CD4-positive, alpha-beta T cell treated with Interleukin-17A for 4 hours (primary cell): ENCODE measurements at regions not wholly inside any gene's neighbourhood (a gene's known extent, or its start where the extent isn't known, plus 50 kb on each side); places are given as distances from the start of the nearest gene placed in this dataset.
"Not testable (repeated sequence)": the region's sequence is repeated elsewhere in the genome, so short reads cannot be mapped to it uniquely, and the experiment has no call there.

ENCODE experiments used
- DNase-seq: peaks from one replicate; pipeline ENCODE4 v3.0.0-alpha.2; 2020; ENCODE audit warnings: mixed read lengths

DNA sequence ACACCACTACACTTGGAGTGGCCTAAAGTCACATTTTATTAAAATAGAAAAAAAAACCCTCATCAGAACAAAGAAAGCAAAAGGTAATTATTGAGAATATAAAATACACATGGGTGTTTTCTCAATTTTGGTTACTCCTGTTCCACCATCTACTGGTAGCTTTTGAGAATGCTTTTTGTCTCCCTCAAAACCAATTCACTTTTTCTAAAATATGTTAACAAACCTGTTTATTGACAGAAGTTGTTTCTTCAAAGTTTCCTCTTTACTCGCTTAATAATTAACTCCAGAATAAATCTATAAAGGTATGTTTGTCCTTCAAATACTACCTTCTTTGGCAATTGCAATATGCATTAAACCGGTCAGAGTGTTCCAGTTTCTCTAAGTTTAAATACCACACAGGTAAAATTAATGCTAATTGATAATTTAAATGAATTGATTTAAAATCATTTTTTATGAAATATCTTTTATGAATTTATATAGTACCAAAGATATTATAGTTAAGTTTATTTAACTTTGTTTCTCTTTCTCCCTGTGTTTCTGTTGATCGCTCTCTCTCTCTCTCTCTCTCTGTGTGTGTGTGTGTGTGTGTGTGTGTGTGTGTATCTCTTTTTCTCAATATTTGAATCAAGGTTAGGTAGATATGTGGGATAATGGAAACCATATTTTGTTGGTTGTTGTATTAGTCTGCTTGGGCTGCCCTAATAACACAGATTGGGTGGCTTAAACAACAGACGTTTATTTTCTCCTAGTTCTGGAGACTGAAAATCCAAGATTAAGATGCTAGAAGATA is 487.4 kb downstream of the PRDM9 start:
- no peak for DNase-seq

DNA sequence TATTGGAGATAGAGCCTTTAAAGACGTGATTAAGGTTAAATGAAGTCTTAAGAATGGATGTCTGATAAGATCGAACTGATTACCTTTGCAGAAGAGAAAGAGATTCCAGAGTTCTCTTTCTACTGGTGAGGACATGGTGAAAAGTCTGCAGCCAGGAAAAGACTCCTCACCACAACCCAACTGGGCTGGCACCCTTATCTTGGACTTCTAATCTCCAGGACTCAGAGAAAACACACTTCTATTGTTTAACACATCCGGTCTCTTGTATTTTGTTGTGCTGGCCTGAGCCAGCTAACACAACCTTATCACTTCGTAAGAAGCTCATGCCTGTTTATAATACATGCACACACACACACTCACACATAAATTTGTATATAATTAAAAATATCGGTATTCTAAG is 489.1 kb downstream of the PRDM9 start:
- no peak for DNase-seq

DNA sequence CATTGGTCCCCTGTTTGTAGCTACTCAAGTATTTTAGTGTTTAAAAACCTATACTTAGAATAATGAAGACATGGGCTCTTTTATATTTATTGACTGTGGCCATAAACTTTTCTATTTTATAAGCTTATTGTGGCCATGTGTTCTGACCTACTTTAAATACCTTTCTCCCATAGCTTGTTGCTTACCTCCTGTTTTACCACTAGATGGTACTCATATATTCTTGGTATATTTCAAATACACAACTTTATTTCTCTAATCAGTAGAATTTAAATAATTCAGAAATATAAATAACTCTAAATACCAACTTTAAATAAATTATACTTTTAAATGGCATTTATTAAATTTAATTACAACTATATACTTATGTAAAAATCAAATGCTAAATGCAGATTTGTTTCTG is 498.0 kb downstream of the PRDM9 start:
- DNase-seq, result no peak

DNA sequence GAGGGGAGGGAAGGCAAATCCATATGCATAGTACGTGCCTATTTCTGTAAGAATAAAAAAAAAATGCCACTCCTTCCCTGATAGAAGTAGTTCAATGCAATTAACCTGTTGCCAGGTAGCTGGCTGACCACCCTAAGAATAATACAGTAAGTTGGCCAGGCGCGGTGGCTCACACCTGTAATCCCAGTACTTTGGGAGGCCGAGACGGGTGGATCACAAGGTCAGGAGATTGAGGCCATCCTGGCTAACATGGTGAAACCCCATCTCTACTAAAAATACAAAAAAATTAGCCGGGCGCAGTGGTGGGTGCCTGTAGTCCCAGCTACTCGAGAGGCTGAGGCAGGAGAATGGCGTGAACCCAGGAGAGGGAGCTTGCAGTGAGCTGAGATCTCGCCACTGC is 510.3 kb downstream of the PRDM9 start:
- not testable (repeated sequence) for DNase-seq

DNA sequence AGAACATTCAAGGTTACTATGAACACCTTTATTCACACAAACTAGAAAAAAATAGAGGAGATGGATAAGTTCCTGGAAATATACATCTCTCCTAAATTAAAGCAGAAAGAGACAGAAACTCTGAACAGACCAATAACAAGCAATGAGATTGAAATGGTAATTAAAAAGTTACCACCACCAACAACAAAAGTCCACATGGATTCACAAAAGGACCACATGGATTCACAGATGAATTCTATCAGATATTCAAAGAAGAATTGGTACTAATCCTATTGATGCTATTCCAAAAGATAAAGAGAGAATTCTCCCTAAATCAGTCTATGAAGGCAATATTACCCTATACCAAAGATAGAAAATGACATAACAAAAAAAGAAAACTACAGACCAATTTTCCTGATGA is 518.9 kb downstream of the PRDM9 start:
- DNase-seq, result no peak

DNA sequence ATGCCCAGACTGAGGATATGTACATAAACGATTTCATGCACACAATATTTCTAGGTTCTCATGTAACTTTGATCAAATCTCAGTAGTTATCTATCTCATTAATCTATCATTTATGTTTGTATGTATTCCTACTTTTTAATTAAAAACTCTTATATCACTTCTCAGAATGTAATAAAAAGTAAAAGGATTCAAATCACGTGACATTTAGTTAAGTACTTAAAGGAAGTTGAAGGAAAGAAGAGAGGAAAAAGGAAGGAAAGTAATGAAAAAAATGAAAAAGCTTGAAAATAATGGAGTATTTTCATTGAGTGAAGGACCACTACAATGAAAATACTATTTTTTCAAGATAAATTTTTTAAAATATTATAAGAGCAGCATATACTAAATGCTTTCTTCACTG is 535.3 kb downstream of the PRDM9 start:
- no peak for DNase-seq

DNA sequence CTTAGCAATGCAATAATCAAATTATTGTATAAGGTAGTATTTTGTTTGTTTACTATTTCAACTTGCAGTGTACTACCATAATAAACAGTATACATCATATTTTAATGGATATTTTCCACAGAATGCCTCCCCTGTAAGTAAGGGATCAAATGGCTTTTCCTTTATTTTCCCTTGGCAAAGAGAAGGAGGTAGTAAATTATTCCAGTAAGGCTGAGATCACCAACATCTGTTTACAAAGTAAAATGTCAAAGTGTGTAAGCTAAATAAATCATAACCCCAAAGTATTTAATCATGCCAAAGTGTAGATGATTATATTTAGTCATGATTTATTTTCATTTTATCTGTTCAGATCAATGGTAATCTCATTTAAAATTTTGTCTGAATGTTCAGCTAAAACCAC is 537.6 kb downstream of the PRDM9 start:
- DNase-seq, result no peak

DNA sequence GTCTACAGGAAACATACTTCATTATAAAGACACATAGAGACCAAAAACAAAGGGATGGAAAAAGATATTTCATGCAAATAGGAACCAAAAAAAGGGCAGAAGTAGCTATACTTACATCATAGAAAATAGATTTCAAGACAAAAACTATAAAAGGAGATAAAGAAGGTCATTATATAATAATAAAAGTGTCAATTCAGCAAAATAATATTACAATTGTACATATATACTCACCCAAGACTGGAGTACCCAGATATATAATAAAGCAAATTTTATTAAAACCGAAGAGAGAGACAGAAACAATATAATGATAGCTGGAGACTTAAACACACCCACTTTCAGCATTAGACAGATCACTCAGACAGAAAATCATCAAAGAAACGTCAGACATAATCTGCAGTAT is 546.3 kb downstream of the PRDM9 start:
- DNase-seq, result no peak

DNA sequence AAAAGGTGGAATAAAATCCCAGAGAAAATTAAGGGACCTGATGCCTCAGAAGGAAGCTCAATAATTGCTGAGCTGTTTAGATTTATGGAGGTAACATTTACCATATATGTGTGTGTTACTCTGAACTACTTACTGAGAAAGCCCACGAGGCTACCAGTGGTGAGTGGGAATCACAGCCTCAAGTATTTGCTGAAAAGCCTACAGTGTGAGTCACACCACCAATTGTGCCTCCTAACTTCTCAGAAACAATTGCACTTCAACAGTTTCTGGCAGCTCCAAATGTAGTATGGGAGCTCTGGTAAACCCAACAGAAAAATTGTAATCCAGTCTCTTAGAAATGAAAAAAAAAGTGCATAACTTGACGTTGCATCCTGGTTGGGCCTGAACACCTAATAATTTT is 551.6 kb downstream of the PRDM9 start:
- no peak for DNase-seq

DNA sequence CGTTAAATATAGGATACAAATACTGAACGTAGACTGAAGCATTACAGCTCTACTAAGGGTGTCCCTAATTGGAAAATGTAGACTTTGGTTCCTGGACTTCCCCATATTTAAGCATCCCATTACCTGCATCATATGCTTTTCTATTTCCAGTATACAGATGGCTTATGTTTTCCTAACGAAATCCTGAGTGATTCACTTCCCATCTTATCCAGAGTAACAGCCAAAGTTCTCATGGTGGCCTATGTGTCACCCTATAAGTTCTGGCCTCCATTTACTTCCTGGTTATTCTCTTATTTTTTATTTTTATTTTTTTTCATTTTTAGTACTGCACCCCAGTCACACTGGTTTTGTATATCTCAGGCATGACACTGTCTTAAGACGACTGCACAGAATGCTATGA is 552.3 kb downstream of the PRDM9 start:
- DNase-seq, result no peak

DNA sequence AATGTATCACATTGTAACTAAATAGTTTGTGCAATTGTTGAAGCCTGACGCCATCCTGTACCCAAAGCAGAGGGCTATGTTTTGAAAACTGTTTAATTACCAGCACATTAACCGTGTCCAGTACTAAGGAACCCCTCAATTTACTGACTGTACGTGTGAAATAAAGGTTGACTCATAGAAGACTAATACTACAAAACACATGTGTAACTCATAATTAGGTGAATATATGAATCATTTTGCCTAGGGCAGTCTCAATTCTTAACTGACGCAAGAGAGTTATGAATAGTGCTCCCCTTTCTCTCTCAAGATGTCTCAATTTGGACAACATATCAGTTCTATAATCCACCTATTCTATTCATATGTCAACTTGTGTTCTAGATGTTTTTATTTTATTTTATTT is 558.4 kb downstream of the PRDM9 start:
- DNase-seq, result no peak

DNA sequence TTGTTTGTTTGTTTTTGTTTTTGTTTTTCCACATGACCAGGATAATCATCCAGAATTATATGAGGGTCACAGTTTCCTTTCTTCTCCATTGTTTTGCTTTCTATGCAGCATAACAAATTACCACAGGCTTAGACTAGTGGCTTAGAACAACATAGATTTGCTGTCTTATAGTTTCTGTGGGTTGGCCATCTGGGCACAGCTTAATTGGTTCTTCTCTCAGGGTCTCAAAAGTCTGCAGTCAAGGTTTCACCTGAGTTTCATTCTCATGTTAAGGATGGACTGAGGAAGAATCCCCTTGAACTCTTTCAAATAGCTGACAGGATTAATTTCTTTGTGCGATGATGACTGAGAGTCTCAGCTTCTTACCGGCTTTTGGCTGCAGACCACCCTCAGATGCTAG is 559.8 kb downstream of the PRDM9 start:
- DNase-seq, result no peak

DNA sequence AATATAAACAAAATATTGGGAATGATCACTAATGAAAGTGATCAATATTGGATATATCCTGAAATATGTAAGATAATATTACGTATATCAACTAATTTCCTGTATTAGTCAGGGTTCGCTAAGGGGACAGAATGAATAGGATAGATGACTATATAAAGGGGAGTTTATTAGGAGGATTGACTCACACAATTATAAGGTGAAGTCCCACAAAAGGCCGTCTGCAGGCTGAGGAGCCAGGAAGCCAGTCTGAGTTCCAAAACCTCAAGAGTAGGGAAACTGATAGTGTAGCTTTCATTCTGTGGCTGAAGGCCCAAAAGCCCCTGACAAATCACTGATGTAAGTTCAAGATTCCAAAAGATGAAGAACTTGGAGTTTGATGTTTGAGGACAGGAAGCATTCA is 561.1 kb downstream of the PRDM9 start:
- no peak for DNase-seq

DNA sequence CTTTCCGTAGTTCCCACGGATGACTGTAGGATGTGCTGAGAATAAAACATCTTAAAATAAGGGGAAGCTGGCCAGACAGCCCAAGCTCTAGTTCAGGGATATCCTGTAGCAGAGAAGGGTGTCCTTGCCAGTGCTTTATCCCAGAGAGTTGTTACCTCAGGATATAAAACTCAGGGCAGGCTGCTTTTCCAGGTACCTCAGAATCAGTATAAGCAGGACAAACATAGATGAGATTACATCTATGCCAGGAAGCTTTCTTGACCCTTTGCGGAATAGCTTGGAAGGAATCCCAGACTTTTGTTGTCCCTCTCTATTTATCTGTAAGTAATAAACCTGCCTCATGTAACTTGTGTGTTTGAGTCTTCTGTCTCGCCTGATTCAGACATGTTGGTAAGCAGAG is 565.7 kb downstream of the PRDM9 start:
- no peak for DNase-seq

DNA sequence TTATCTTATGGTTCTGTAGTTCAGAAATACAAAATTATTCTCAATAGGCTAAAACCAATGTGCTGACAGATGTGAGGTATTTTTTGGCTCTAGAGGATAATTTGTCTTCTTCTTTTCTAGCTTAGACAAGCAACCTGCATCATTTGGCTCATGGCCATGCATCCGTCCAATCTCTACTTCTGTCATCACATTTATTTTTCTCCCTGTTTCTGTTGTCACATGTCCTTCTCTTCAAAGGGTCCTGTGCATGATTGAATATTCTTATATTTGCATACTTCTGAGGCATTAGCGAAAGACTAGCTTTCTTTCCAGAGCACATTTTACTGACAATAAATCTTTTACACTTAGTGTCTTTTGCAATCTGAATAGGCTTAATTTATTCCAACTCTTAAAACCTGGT is 564.7 kb downstream of the CDH10 start:
- DNase-seq, result no peak

DNA sequence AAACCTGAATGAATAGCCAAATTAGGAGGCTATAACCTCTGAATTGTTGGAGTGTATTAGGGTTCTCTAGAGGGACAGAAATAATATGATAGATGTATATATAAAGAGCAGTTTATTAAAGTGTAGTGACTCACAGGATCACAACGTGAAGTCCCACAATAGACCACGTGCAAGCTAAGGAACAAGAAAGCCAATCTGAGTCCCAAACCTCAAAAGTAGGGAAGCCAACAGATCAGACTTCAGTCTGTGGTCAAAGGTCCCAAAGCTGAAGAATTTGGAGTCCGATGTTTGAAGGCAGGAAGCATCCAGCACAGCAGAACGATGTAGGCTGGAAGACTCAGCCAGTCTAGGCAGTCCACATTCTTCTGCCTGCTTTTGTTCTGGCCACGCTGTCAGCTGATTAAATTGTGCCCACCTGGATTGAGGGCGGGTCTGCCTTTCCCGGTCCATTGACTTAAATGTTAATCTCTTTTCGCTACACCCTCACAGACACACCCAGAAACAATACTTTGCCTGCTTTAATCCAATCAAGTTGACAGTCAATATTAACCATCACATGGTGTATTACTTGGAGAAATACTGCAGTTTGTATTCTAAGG is 550.6 kb downstream of the CDH10 start:
- no peak for DNase-seq

DNA sequence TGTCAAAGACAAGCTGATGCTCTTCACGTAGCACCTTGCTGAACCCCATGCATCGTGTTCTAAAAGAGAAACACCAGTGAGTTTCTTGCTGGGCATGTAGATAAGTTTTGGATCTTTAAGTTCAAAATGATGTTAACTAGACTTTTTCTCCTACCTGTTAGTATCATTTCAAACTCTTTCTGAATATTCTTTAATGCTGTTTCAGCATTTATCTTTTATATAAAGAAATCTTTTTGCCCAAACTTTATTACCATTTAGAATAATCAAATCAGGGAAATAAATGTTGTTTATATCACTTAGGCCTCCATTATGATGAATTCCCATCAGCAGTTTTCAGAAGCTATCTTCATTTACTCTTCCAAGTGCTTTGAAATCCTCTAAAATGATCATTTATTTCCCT is 542.8 kb downstream of the CDH10 start:
- DNase-seq, result no peak

DNA sequence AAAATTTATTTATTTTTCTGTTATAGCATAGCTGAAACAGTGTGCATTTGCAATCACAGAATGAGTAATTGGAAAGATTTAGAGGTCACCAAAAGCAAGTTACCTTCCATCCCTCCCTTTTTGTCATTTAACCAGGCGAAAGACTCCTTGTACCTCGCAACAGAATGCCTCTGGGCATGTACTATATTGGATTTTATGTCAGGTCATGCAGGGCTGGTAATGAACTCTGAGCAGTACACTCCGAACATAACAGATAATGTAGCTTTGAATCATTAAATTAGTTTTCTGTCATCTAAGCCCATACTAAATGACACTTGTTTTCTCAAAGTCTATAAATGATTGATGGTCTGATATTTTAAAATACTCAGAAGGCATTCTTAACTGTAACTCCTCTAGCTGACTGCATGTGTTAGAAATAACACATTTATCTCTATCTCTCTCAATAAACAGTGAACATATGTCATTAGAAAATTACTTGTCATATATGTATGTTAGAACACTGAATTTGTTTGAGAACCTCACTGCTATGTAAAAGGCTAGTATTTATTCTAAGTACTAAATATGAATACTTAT is 541.2 kb downstream of the CDH10 start:
- no peak for DNase-seq

DNA sequence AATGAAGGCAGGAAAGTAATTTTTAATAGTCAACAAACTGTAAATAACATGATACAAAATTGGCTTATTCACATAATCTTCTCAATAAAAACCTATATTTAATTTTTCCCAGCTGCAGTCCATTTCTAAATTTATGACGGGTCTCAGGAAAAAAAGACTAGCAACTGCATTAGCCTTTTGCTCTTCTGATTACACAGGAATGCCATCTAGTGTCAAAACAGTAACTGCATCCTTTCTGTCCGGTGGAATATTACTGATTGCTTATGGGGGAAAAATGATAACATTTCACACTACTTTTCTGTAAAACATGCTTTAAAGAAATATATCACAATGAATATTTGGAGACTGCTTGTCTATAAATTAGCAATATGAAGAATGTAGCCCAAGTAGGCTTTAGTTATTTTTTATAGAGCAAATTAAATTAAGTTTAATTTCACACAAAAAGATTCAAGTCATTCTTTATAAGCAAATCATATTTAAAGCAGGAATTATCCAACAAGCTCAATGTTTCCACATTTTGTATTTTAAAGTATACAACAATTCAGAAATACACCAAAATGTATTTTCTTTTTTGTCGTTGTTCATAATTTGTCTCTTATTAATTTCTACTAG is 534.7 kb downstream of the CDH10 start:
- DNase-seq, result no peak

DNA sequence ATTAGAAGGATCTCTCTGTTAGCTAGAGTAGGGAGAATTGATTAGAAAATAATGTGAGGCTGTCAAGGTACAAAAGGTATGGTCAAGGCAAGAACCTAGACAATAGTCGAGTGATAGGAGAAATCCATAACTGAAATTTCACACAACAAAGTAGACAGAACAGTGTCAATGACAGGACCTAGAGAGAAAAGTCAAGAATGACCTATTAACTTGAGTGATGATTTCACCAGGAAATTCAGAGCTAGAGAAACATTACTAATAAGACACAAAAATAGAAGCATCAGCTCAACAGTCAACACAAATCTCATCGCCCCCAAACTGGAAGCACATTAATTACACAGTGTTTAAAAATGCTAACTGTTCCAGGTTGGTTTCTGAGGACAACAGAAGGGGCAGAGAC is 532.4 kb downstream of the CDH10 start:
- DNase-seq, result no peak

DNA sequence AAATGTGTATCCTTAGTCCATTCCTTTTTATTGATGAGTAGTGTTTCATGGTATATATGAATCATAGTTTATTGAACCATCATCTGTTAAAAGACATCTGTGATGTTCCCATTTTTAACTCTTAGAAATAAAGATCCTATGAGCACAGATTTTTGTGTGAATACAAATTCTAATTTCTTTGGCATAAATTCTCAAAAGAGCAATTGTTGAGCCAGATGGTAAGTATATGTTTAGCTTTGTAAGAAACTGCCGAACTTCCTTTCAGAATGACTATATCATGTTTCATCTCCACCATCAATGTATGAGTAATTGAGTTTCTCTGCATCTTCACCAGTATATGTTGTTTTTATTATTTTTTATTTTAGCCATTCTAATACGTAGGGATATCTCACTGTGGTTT is 526.4 kb downstream of the CDH10 start:
- DNase-seq, result no peak

DNA sequence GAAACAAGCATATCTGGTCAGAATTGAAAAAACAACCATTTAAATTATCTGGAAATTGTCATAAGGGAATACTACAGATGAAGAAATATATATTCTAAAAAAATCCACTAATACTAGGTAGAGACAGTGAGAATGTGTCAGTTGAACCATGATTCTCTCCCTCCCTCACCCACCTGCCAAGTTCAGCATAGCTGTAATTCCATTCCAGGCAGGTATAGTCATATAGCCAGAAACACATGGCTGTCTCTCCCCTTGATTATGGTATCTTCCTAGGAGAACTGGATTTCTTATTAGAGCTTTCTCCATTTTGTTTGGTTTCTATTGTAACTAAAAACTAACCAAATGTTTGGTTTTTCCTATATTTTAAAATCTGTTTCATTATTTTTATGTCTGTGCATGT is 509.2 kb downstream of the CDH10 start:
- DNase-seq, result no peak

DNA sequence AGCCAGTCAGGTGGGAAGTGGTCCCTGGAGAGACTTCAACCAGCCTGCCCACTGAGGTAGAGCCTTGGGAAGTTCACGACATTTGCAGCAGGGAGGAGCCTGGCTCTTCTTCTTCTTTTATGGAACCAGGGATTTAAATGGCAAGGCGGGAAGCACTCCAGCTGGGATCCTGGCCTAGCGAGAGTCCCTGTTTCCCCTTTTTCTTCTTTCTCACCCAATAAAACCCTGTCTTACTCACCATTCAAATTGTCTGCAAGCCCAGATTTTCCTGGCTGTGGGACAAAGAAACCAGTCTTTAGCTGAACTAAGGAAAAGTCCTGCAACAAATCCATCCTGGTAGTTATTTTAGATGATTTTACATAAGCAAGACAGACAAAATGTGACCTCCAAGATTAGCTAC is 503.7 kb downstream of the CDH10 start:
- DNase-seq, result no peak

DNA sequence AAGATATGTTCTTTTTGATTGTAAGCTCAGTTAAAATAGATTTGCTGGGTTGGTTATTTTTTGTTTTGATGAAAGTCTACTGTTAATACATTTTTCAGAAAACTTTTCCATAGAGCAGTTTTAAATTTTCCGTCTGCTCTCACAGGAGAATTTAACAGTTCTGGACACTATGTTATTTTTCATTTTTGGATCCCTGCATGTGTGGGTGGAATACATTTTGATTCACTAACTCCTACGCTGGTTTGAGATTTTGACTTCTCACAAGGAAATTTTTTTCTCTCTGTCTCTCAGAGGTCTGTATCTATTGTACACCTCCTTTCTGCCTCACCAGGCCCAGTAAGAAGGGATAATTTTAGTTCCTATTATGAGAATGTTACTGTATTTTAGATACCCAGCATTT is 502.4 kb downstream of the CDH10 start:
- DNase-seq, result no peak
